NCI-H446 (cell line): ENCODE measurements at regions not wholly inside any gene's neighbourhood (a gene's known extent, or its start where the extent isn't known, plus 50 kb on each side); places are given as distances from the start of the nearest gene placed in this dataset.
A peak's percentile ranks its signal among the peaks of the same experiment; 100 is the strongest.
"Not testable (repeated sequence)": the region's sequence is repeated elsewhere in the genome, so short reads cannot be mapped to it uniquely, and the experiment has no call there.

Experiments
- DNase-seq, 2 experiments: peaks; one replicate each; lab custom pipeline; 2025; lab: John Stamatoyannopoulos, UW

DNA sequence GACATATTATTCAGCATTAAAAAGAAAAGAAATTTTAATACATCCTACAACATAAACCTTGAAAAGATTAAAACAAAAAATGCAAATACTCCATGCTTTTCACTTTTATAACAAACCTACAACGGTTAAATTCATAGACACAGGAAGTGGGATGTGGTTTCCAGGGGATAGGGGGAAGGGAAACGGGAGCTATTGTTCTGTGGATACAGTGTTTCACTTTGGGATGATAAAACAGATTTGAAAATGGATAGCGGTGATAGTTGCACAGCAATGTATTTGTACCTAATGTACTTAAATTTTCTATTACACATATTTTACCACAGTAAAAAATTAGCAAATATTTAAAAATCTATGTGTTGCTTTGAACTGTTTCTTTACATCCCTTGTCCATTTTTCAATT, 368.0 kb downstream of the CDY2B start:
- not testable (repeated sequence) for DNase-seq

DNA sequence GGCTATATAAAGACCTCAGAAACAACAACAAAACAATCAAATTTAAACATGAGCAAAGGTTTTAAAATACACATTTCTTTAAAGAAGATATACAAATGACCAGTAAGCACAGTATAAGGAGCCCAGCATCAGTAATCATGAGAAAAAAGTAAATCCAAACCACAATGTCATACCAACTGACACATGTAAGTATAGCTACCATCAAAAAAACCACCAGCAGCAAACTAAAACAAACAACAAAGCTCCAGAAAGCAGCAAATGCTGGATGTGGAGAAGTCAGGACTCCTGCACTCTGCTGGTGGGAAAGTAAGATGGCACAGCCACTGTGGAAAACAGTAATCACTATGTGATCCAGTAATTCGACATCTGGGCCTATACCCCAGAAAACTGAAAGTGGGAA, 368.5 kb downstream of the CDY2B start:
- not testable (repeated sequence) for DNase-seq

DNA sequence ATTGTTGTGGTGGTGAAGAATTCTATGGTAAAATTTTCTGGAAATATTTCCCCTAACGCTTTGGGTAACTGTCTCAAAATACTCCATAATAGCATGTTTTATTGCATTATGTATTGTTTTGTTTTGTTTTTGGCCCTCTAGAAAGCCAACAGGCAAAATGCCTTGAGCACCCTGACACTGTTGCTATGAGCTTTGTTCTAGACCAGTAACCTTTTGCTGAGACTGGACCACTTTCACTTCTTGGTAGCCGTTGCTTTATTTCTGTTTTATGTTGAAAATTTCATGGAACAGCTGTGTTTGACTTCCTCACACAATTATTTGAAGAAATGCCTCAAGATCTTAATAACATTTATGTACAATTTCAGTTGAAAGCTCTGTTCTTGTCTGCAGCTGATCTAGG, 374.2 kb downstream of the CDY2B start:
- DNase-seq, result not testable (repeated sequence)

DNA sequence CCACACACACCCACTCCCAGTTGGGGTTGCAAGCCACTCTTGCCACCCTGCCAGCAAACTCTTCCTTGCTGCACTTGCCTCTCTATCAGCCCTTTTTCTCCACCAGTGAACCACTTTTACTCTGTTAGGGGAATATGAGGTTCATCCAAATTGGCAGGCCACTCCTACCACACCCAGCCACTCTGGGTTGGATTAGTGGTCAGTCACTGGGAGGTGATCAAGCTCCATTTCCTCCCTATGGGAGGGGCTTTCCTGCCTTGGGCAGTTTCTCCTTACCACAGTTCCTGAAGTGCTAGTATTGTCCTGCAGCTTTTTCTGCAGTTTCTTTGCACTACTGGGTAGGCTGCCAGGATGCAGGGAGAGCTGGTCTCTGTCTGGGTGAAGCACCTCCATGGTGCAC, 395.3 kb downstream of the CDY2B start:
- not testable (repeated sequence) for DNase-seq

DNA sequence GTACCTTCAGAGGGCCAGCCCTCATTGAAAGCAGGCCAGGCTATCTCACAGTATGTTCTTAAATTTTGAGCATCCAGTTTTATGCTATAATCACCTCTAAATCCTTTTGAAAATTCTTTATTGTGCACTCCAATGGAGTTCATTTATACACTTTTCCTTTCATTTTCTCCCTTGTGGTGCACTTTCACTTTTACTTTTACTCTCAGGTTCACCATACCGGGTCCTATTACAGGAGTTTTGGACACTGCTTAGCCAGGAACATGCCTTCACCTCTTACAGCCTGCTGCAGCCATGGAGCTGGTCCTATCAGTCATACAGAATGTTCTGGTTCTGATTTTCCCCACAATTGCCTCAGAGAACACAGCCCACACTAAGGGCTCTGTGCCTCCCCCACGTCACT, 395.9 kb downstream of the CDY2B start:
- not testable (repeated sequence) for DNase-seq

DNA sequence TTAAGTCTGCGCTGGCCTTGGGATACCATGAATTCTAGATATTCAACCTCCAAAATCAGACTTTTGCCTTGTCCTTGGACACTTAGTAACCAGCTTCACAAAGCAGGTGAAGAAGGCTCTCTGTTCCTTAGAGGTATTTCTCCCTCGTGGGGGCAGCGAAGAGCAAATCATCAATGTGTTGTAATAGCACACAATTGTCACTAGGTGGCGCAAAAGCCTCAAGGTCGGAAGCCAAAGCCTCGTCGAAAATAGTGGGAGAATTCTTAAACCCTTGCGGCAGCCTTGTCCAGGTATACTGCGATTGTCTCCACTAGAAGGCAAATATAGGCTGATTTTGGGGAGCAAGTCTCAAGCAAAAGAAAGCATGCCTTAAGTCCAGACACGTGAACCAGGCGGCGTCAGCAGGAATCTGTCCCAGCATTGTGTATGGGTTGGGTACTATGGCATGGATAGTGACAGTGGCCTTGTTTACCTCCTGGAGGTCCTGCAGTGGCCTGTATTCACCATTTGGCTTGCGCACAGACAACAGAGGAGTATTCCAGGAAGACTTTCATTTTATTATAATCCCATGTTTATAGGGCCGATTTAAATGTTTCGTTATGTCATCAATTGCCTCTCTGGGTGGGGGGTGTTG, 398.5 kb downstream of the CDY2B start:
- not testable (repeated sequence) for DNase-seq

DNA sequence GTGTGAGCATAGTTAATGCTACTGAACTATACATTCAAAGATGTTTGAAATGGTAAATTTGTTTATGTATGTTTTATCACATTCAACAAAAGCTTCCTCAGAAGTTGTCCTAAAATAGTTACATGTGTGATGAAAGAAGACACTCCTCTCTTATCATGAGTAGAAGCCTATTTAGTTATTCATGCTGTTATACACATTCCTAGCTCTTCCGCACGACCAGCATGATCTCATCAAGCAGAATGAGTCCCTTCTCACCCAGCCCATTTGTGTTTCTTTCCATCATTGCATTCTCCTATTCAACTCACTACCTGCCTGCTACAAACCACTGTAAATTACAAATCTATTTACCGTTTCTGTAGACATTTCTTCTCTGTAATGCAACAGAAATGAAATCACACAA, 408.0 kb downstream of the CDY2B start:
- DNase-seq, result not testable (repeated sequence)

DNA sequence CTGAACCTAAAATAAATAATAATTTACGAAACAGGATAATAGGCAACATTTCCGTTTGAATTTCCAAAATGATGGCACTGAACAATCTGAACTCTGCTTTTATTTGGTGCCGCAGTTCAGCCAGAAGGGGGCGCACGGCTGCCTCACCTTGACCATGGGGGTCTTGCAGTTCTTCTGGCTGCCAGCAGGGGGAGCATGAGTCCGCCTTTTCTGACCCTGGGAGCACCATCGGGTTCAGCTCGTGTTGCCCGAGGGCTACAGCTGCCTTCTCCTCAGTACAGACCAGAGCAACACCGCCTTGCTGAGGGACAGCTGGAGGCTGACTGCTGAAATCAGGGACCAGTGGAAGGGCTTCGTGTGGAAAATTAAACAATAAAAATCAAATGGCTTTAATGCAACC, 420.3 kb downstream of the CDY2B start:
- DNase-seq, result not testable (repeated sequence)

DNA sequence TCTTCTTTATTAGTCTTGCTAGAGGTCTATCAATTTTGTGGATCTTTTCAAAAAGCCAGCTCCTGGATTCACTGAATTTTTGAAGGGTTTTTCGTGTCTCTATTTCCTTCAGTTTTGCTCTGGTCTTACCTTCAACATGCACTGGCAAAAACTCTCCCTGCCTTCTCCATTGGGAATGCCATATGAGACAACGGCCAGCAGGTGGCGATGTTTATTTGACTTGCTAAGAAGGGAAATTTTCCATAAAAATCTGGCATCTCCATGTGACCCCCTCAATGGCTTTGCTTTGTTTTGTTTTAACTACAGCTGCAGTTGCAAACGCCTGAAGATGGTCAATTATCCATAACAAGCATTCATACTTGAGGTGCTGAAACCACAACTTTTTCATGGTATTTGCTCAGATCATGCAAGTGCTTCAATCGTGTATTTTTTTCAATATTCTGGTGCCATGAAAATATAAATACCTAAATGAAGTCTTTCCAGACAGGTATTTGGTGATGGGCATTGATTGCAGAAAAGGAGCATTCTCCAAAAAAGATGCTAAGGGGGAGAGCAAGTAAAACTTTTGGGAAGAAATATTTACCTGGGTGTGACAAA, 449.4 kb downstream of the CDY2B start:
- peak in 1 of 2 experiments; percentile 1 for DNase-seq

DNA sequence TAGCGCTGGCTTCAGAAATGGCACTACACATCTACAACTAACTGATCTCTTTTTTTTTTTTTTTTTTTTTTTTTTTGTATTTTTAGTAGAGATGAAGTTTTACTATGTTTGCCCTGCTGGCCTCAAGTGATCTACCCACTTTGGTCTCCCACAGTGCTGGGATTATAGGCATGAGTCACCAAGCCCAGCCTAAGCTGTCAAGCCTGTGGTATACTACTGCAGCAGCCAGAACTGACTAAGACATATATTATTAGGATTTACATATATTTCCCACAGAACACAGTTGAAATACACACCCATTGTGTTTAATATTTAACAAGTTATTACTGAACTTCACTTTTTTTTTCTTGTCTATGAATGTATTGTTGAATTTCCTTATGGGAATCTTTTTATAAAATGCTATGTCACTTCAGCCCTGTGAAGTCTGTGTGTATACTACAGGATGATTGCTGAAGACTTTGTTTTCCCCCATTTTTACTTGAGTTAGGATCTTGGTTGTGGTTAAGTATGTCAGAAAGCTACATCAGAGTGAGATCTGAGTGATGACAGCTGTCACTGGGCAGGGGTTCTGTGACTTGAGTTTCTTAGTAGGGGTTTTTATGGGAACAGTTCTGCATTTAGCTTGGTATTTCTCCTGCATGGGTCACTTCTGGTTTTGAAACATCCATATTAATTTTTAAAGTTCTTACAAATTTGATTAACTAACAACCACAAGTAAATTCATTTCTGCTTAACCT, 481.5 kb downstream of the CDY2B start:
- DNase-seq, result no peak

DNA sequence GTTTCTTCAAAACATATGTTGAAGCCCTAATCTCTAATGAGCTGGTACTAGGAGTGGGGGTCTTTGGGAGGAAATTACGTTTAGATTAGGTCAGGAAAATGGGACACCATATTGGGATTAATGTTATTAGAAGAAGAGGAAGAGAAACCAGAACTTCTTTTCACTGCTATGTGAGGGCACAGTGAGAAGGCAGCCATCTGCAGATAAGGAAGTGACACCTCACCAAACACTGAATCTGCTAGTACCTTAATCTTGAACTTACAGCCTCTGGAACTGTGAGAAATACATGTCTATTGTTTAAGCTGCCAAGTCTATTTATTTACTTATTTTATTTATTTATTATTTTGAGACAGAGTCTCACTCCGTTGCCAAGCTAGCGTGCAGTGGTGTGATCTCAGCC, 482.4 kb downstream of the CDY2B start:
- DNase-seq, result no peak

DNA sequence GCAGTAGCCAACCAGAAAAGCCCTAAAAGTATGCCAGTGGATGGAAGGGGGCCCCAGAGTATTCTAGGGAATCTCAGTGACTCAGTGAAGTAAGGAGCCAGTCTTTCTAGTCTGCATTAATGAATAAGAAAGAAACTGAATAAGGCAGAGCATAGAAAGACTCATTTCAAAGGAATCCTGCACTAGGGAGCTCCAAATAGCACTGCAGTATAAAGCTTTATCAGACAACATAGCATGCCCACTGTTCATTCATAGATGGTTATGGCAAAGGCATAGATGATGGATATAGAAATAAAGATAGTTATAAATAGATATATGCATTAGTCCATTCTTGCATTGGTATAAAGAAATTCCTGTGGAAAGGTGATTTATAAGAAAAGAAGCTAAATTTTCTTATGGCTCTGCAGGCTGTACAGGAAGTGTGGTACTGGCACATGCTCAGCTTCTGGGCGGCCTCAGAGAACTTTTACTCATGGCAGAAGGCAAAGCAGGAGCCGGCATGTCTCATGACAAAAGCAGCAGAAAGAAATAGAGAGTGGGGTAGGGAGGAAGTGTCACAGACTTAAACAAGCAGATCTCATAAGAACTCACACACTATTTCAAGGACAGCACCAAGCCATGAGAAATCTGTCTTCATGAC, 498.5 kb downstream of the CDY2B start:
- no peak for DNase-seq

DNA sequence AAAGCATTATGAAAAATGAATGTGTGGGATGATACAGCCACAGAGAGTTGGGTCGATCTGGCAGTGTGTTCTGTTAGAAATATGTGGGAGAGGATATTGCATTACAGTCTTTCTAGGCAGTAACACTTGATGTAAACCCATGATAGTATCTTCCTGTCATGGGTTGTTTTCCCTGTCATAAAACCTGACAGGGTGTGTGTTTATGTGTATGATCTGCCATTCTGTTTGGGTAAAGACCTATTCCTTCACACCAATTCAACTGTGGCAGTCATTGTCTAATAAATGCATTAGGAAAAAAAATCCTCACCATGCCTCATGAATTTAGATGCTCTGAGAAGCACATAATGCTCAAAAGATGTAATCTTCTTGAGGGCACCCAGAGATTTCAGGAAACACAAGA, 501.7 kb downstream of the CDY2B start:
- DNase-seq, result no peak

DNA sequence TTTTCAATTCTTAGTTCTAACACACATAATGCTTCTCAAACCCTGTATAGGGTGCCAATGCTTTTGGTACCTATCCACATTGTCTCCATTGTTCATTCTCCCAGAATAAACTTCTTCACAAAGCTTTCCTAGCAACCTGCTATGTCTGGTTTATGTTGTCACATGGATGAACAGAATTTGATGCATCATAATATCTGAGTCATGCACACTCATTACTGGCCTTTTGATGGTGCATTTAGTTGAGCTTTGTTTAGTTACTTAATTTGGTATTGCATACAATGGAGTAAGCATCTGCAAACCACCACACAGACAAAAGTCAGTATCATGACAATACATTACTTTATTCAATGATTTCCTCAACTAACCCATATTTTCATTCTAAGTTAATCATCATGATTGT, 511.6 kb downstream of the CDY2B start:
- DNase-seq, result no peak

DNA sequence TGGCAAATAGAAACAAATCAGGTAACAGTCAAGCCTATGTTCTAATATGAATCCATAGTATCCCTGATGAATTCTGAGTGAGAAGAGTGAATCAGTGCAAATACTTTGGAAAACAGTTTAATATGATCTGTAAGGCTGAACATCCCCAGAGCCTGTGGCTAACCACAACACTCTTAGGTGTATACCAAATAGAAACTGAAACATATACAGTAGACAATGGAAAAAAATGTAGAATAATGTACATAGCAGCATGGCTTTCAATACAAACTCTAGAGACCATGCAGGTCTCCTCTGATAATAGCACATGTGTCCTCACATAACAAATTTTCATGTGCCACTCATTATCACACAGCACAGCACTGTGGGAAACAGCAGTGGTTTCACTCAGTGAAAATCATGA, 513.6 kb downstream of the CDY2B start:
- no peak for DNase-seq

DNA sequence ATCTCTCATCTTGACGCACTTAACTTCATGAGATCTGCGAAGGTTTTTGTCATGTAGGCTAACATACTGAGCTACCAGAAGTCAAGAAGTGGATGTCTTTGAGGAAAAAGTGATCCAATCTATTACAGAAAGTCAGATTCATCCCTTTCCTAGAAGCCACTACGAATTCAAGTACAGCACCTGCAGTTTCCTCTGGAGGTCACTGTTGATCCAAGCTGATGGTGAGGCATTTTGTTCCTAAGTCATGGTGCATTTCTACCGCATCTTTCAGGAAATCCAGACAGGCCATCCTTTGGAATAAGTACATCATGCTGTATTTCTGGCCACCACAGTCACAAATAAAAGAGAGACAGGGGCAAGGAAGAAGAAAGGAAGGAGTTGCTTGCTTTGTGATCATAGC, 541.0 kb downstream of the CDY2B start:
- DNase-seq, result no peak

DNA sequence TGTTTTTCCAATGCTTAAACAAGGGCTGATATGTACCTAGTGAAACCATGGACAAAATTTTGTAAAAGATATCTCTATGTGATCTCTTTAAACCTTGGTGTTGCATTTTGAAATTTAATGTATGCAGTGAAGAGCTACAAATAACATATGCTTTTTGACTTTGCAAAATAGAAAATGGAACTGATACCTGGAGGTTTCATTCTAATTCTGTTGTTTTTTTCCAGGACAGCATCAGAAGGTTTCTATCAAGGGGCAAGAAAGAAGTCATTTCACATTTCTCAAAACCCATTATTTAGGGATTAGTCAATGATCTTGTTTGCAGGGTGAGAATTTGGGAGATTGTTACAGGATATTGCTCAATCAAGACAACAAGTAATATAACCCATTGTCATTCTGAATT, 549.3 kb downstream of the CDY2B start:
- no peak for DNase-seq

DNA sequence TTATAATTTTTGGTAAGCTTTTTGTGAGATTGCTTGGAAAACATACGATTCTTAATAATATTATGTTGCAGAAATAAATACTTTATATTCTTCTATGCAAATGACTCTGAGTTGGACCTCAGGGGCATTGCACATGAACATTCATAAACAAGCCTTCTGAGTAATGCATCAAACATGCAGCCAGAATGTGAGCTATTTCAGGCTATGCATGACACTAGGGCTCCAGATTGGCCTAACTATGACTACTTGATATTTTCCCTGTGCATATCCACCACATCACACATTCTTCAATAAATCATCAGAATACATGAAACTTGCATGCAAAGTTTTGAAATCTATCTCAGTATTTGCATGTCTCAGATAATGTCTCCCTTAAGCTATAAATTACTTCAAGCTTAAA, 560.1 kb downstream of the CDY2B start:
- no peak for DNase-seq

DNA sequence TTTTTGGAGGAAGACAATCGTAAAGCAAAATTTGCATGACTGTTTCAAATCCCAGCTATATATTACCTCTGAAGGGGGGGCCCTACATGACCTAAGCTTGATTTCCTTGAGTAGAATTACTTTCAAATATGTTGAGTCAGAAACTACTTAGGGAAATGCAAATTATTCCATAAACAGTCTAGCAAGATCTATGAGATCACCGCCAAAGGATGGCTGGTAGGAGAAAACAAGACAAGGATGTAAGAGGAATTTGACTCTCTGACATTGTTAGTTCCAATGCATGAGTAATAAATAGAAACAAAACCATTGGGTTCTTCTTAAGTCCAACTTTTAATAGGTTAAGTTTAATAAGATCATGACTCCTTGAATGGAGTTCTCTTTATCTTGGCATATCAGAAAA, 561.4 kb downstream of the CDY2B start:
- DNase-seq, result no peak

DNA sequence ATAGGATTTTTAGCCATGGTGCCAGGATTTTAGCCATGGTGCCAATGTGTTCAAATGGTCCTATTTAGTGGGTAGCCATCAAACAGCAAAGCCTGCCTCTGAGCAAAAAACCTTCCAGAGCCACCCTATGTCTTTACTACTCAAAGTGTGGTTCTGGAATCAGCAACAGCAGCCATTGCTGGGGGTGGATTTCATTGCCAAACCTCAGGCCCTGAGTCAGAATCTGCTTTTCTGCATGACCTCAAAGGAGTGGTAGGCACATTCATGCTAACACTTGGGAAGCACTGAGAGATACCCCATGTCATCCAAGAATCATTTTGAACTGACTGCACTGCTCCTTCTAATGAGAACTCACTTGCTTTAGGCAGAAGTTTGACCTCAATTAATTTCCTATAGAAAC, 603.0 kb downstream of the CDY2B start:
- DNase-seq, result no peak

DNA sequence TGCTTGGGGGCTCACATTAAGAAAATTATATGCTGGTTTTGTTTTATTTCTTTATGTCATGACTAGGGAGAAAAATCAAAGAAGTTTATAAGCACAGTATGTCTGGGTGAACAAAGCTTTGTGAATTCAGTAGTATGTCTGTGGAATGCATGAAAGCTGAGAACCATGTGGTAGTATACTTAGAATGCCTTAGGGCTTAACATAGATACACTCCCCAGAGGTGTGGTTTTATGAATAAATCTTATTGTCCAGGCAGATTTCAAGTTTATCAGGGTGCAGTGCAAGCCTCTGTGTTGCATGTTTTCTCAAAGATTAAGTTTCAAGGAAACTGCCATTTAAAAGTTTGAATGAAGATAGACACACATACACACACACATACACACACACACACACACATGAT, 620.5 kb downstream of the CDY2B start:
- no peak for DNase-seq

DNA sequence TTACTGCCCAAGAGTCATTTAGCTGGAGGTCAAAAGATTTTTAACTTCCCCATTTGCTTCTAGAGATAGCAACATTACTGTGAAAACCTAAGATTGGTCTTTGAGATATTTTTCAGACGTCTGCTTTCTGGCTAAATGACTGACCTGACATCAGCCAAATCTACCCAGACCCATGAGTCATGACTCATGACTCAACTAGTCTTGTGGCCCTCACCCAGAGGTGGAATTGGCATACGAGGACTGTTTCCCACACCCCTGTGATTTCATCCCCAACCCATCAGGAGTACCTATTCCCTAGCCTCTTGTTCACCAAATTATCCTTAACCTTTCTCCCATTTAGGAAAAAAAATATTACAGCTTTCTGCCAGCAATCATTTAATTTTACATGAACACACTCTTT, 641.6 kb downstream of the CDY2B start:
- DNase-seq, result no peak

DNA sequence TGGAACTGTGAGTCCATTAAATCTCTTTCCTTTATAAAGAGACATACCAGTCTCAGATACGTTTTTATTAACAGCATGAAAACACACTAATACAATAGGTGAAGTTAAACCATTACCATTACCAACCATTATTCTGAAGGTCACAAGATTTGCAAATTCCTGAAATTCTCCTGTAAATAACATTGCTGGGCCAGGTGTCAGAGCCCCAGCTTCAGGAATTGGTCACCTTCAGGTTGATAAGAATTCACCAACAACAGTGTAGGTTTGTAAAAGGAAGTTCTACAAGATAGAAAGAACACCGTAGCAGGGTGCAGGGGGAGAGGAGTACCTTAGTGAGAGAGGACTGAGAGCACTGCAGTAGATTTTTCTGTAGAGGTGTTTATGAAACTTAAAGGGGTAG, 644.3 kb downstream of the CDY2B start:
- DNase-seq, result no peak
